ENCODE measurements at regions not wholly inside any gene's neighbourhood (a gene's known extent, or its start where the extent isn't known, plus 50 kb on each side); places are given as distances from the start of the nearest gene placed in this dataset.

DNA sequence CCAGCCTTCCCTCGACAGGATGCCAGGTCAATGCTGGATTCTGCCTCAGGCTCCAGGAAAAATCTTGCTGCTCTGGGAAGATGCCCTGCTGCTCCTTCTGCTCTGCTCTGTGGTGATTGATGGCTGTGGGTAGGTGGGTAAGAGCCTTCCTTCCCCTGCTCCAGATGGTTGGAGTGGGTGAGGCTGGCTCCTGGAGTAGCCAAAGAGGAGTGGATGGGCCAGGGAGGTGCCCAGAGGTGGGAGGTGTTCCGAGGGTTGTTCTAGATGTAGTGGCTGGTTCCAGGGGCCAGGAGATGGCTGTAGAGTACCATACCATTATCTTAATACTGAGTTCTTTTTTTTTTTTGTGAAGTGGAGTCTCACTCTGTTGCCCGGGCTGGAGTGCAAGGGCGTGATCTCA lies 99.6 kb upstream of the THY1 start:
- TF ChIP-seq CTCF (IDR thresholded peaks at IDR 0.05) (no peak), EZH2 (IDR thresholded peaks at IDR 0.05) (no peak)

Data from neural progenitor cell (in vitro differentiated cells).